Thyroid gland (tissue), 4 donors: ENCODE measurements at regions not wholly inside any gene's neighbourhood (a gene's known extent, or its start where the extent isn't known, plus 50 kb on each side); places are given as distances from the start of the nearest gene placed in this dataset.

Source experiments
- CTCF ChIP-seq, 6 experiments: fragments of 200-600 bp in 3 of 6; fragments of 450-650 bp in 3 of 6; sonication (generic) in 3 of 6; IDR thresholded peaks; one replicate each; pipeline ENCODE4 v1.5.1; 2016 to 2019; ENCODE audit warnings: antibody characterized with exemption in 6 of 6, mild to moderate bottlenecking in 2 of 6, inconsistent platforms in 1 of 6, moderate library complexity in 1 of 6
- POLR2A ChIP-seq, 2 donors: fragments of 450-650 bp; IDR thresholded peaks; one replicate each; pipeline ENCODE4 v1.6.1; 2017; ENCODE audit warnings: antibody characterized with exemption in 2 of 2, mild to moderate bottlenecking in 2 of 2, moderate library complexity in 1 of 2

DNA sequence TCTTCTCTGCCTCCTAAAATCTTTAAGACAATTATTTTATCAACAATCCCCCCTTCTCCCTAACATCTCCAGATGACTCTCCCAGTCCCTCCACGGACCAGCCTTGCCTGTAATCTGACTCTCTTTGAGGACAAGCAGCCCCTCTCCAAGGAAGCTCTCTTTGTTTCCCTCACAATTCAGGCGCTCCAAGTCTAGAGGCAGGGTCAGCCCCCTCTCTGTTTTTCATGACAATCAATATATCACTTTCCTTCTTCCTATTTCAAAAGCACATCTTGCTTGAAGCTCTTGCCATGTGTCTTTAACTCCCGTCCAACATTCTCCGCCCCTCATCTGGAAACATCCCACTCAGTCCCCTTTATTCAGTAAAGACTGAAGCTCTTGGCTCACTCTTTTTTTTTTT, 393.4 kb upstream of the SULF2 start:
- TF ChIP-seq CTCF (IDR thresholded peaks at IDR 0.05), result no peak
- TF ChIP-seq POLR2A (IDR thresholded peaks at IDR 0.05), result no peak
